DND-41 (cell line): ENCODE measurements at regions not wholly inside any gene's neighbourhood (a gene's known extent, or its start where the extent isn't known, plus 50 kb on each side); places are given as distances from the start of the nearest gene placed in this dataset.

ENCODE experiments used
- CTCF ChIP-seq: IDR thresholded peaks from 2 replicates; pipeline ENCODE4 v1.5.1; 2012; ENCODE audit warnings: borderline replicate concordance, low read length, moderate library complexity, mild to moderate bottlenecking; ENCODE audit not compliant: poor library complexity, severe bottlenecking; ENCODE audit errors: extremely low read depth
- EZH2 ChIP-seq: IDR thresholded peaks from 3 replicates; pipeline ENCODE4 v1.6.1; 2012; ENCODE audit warnings: borderline replicate concordance, low read depth, mild to moderate bottlenecking, moderate library complexity, low read length, inconsistent platforms; ENCODE audit not compliant: severe bottlenecking

GRCh38 chr10:62744136-62744535, 60.4 kb upstream of the ADO start:
- TF ChIP-seq CTCF, result no peak
- TF ChIP-seq EZH2, result no peak
